ENCODE measurements at regions not wholly inside any gene's neighbourhood (a gene's known extent, or its start where the extent isn't known, plus 50 kb on each side); places are given as distances from the start of the nearest gene placed in this dataset.

- no peak overlapping the region for H3K9ac ChIP-seq (ENCODE audit: low read length)
- H3K27ac ChIP-seq (ENCODE audit: low read depth, low read length) = no peak overlapping the region
- H3K36me3 ChIP-seq (ENCODE audit: control insufficient read depth, insufficient read depth, low read length) = no peaks in the 10 kb centered on the region
- no peaks in the 10 kb centered on the region for H3K4me1 ChIP-seq (ENCODE audit: control insufficient read depth, insufficient read depth, low read length)
- no peak overlapping the region for H3K4me3 ChIP-seq (ENCODE audit: low read length)
- no peaks in the 10 kb centered on the region for H3K27me3 ChIP-seq (ENCODE audit: control insufficient read depth, insufficient read depth, low read length)
Measured at GRCh38 chr12:127268213-127268612, 998.8 kb upstream of the TMEM132C start.

GRCh38 chr12:127268706-127269425, 998.1 kb upstream of the TMEM132C start:
- no peak overlapping the region for H3K9ac ChIP-seq (ENCODE audit: low read length)
- no peaks in the 10 kb centered on the region for H3K36me3 ChIP-seq (ENCODE audit: control insufficient read depth, insufficient read depth, low read length)
- no peaks in the 10 kb centered on the region for H3K4me1 ChIP-seq (ENCODE audit: control insufficient read depth, insufficient read depth, low read length)
- H3K27me3 ChIP-seq (ENCODE audit: control insufficient read depth, insufficient read depth, low read length) = no peaks in the 10 kb centered on the region
- no peak overlapping the region for H3K4me3 ChIP-seq (ENCODE audit: low read length)
- H3K27ac ChIP-seq (ENCODE audit: low read depth, low read length) = no peak overlapping the region

- Histone ChIP-seq H3K27ac (ENCODE audit: low read depth, low read length) (no peak overlapping the region), H3K27me3 (ENCODE audit: control insufficient read depth, insufficient read depth, low read length) (no peaks in the 10 kb centered on the region), H3K4me3 (ENCODE audit: low read length) (no peak overlapping the region), H3K36me3 (ENCODE audit: control insufficient read depth, insufficient read depth, low read length) (no peaks in the 10 kb centered on the region), H3K9ac (ENCODE audit: low read length) (no peak overlapping the region), H3K4me1 (ENCODE audit: control insufficient read depth, insufficient read depth, low read length) (no peaks in the 10 kb centered on the region)
Measured at GRCh38 chr12:127270193-127270592, 996.8 kb upstream of the TMEM132C start.

GRCh38 chr12:127271776-127272175, 995.2 kb upstream of the TMEM132C start:
- no peaks in the 10 kb centered on the region for H3K4me1 ChIP-seq (ENCODE audit: control insufficient read depth, insufficient read depth, low read length)
- no peak overlapping the region for H3K27ac ChIP-seq (ENCODE audit: low read depth, low read length)

GRCh38 chr12:127272864-127273263, 994.1 kb upstream of the TMEM132C start:
- no peaks in the 10 kb centered on the region for H3K36me3 ChIP-seq (ENCODE audit: control insufficient read depth, insufficient read depth, low read length)
- no peaks in the 10 kb centered on the region for H3K27me3 ChIP-seq (ENCODE audit: control insufficient read depth, insufficient read depth, low read length)
- H3K27ac ChIP-seq (ENCODE audit: low read depth, low read length) = no peak overlapping the region
- no peak overlapping the region for H3K9ac ChIP-seq (ENCODE audit: low read length)
- no peak overlapping the region for H3K4me3 ChIP-seq (ENCODE audit: low read length)
- H3K4me1 ChIP-seq (ENCODE audit: control insufficient read depth, insufficient read depth, low read length) = no peaks in the 10 kb centered on the region

More at GRCh38 chr12:127271776-127272175, 995.2 kb upstream of the TMEM132C start:
- Histone ChIP-seq H3K4me3 (ENCODE audit: low read length) (no peak overlapping the region), H3K36me3 (ENCODE audit: control insufficient read depth, insufficient read depth, low read length) (no peaks in the 10 kb centered on the region), H3K9ac (ENCODE audit: low read length) (no peak overlapping the region), H3K27me3 (ENCODE audit: control insufficient read depth, insufficient read depth, low read length) (no peaks in the 10 kb centered on the region)

GRCh38 chr12:127273626-127274025, 993.3 kb upstream of the TMEM132C start:
- H3K4me3 ChIP-seq (ENCODE audit: low read length) = no peak overlapping the region
- H3K9ac ChIP-seq (ENCODE audit: low read length) = no peak overlapping the region
- H3K27ac ChIP-seq (ENCODE audit: low read depth, low read length) = no peak overlapping the region
- no peaks in the 10 kb centered on the region for H3K36me3 ChIP-seq (ENCODE audit: control insufficient read depth, insufficient read depth, low read length)
- H3K27me3 ChIP-seq (ENCODE audit: control insufficient read depth, insufficient read depth, low read length) = no peaks in the 10 kb centered on the region
- H3K4me1 ChIP-seq (ENCODE audit: control insufficient read depth, insufficient read depth, low read length) = no peaks in the 10 kb centered on the region

- Histone ChIP-seq H3K4me3 (ENCODE audit: low read length) (no peak overlapping the region), H3K9ac (ENCODE audit: low read length) (no peak overlapping the region), H3K27me3 (ENCODE audit: control insufficient read depth, insufficient read depth, low read length) (no peaks in the 10 kb centered on the region), H3K36me3 (ENCODE audit: control insufficient read depth, insufficient read depth, low read length) (no peaks in the 10 kb centered on the region), H3K27ac (ENCODE audit: low read depth, low read length) (no peak overlapping the region), H3K4me1 (ENCODE audit: control insufficient read depth, insufficient read depth, low read length) (no peaks in the 10 kb centered on the region)
Measured at GRCh38 chr12:127275416-127275815, 991.6 kb upstream of the TMEM132C start.

- Histone ChIP-seq H3K27ac (ENCODE audit: low read depth, low read length) (no peak overlapping the region), H3K4me3 (ENCODE audit: low read length) (no peak overlapping the region), H3K27me3 (ENCODE audit: control insufficient read depth, insufficient read depth, low read length) (no peaks in the 10 kb centered on the region), H3K4me1 (ENCODE audit: control insufficient read depth, insufficient read depth, low read length) (no peaks in the 10 kb centered on the region), H3K9ac (ENCODE audit: low read length) (no peak overlapping the region), H3K36me3 (ENCODE audit: control insufficient read depth, insufficient read depth, low read length) (no peaks in the 10 kb centered on the region)
Measured at GRCh38 chr12:127277882-127278281, 989.1 kb upstream of the TMEM132C start.

- Histone ChIP-seq H3K27me3 (ENCODE audit: control insufficient read depth, insufficient read depth, low read length) (no peaks in the 10 kb centered on the region), H3K36me3 (ENCODE audit: control insufficient read depth, insufficient read depth, low read length) (no peaks in the 10 kb centered on the region), H3K9ac (ENCODE audit: low read length) (no peak overlapping the region), H3K4me3 (ENCODE audit: low read length) (no peak overlapping the region), H3K4me1 (ENCODE audit: control insufficient read depth, insufficient read depth, low read length) (no peaks in the 10 kb centered on the region), H3K27ac (ENCODE audit: low read depth, low read length) (no peak overlapping the region)
Measured at GRCh38 chr12:127278351-127278750, 988.6 kb upstream of the TMEM132C start.

- Histone ChIP-seq H3K4me1 (ENCODE audit: control insufficient read depth, insufficient read depth, low read length) (no peaks in the 10 kb centered on the region), H3K4me3 (ENCODE audit: low read length) (no peak overlapping the region), H3K9ac (ENCODE audit: low read length) (no peak overlapping the region), H3K27ac (ENCODE audit: low read depth, low read length) (no peak overlapping the region), H3K36me3 (ENCODE audit: control insufficient read depth, insufficient read depth, low read length) (no peaks in the 10 kb centered on the region), H3K27me3 (ENCODE audit: control insufficient read depth, insufficient read depth, low read length) (no peaks in the 10 kb centered on the region)
Measured at GRCh38 chr12:127280393-127281275, 986.3 kb upstream of the TMEM132C start.

- Histone ChIP-seq H3K4me1 (ENCODE audit: control insufficient read depth, insufficient read depth, low read length) (no peaks in the 10 kb centered on the region), H3K9ac (ENCODE audit: low read length) (no peak overlapping the region), H3K27me3 (ENCODE audit: control insufficient read depth, insufficient read depth, low read length) (no peaks in the 10 kb centered on the region), H3K27ac (ENCODE audit: low read depth, low read length) (no peak overlapping the region), H3K36me3 (ENCODE audit: control insufficient read depth, insufficient read depth, low read length) (no peaks in the 10 kb centered on the region), H3K4me3 (ENCODE audit: low read length) (no peak overlapping the region)
Measured at GRCh38 chr12:127282786-127283565, 984.0 kb upstream of the TMEM132C start.

- no peak overlapping the region for H3K4me3 ChIP-seq (ENCODE audit: low read length)
- no peaks in the 10 kb centered on the region for H3K36me3 ChIP-seq (ENCODE audit: control insufficient read depth, insufficient read depth, low read length)
- H3K27ac ChIP-seq (ENCODE audit: low read depth, low read length) = no peak overlapping the region
- H3K4me1 ChIP-seq (ENCODE audit: control insufficient read depth, insufficient read depth, low read length) = no peaks in the 10 kb centered on the region
- H3K9ac ChIP-seq (ENCODE audit: low read length) = no peak overlapping the region
- no peaks in the 10 kb centered on the region for H3K27me3 ChIP-seq (ENCODE audit: control insufficient read depth, insufficient read depth, low read length)
Measured at GRCh38 chr12:127284021-127284420, 982.9 kb upstream of the TMEM132C start.

Data from rectal smooth muscle tissue (tissue), 1 donor.